ENCODE measurements at regions not wholly inside any gene's neighbourhood (a gene's known extent, or its start where the extent isn't known, plus 50 kb on each side); places are given as distances from the start of the nearest gene placed in this dataset.

DNA sequence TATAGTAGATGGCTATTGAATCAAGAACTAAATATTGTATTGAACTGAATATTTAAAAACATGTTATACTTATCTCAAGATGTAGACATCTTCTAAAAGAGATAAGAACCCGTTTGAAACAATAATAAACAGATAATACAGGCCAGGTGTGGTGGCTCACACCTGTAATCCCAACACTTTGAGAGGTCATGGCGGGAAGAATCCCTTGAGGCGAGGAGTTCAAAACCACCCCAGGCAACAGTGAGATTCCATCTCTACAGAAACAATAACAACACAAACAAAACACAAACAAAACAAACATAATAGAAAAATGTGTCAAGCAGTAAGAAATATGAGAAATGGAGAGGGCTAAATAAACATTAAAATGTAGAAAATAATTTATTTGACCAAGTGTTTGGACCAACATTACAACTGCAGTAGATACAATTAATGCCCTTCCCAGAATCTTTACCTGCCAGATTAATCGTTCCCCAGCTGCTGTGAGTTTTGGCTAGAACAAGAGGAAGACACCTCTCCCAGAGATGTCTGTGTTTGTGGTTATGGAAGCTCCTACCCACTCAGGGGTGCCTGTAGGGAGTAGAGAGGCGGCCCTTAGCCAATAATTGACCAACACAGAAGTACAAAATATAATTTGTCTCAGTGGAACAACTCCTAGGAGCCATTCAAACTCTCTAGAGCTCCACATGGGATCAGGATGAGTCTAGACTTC lies 111.9 kb upstream of the AGTR1 start:
- TF ChIP-seq BHLHE40 (IDR thresholded peaks at IDR 0.05; ENCODE audit: borderline replicate concordance) (no peak), L3MBTL2 (conservative IDR thresholded peaks at IDR 0.05) (no peak), FOXK2 (IDR thresholded peaks at IDR 0.05) (no peak), HDGF (IDR thresholded peaks at IDR 0.05; ENCODE audit: borderline replicate concordance) (no peak), FOXM1 (IDR thresholded peaks at IDR 0.05; ENCODE audit: borderline replicate concordance) (no peak), SP1 (IDR thresholded peaks at IDR 0.05) (no peak), FOXA1 (IDR thresholded peaks at IDR 0.05) (no peak), CTBP1 (IDR thresholded peaks at IDR 0.05; ENCODE audit: borderline replicate concordance) (no peak), TARDBP (IDR thresholded peaks at IDR 0.05) (no peak)
- TF ChIP-seq, protein P1, sequence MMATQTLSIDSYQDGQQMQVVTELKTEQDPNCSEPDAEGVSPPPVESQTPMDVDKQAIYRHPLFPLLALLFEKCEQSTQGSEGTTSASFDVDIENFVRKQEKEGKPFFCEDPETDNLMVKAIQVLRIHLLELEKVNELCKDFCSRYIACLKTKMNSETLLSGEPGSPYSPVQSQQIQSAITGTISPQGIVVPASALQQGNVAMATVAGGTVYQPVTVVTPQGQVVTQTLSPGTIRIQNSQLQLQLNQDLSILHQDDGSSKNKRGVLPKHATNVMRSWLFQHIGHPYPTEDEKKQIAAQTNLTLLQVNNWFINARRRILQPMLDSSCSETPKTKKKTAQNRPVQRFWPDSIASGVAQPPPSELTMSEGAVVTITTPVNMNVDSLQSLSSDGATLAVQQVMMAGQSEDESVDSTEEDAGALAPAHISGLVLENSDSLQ (IDR thresholded peaks at IDR 0.05), result no peak

Measured in HEK293T (cell line).